Glutamatergic neuron (in vitro differentiated cells): ENCODE measurements at regions not wholly inside any gene's neighbourhood (a gene's known extent, or its start where the extent isn't known, plus 50 kb on each side); places are given as distances from the start of the nearest gene placed in this dataset.

Experiments used
- DNase-seq: peaks from one replicate; pipeline ENCODE4 v3.0.0; 2022
- H3K27ac Mint-ChIP-seq: one replicate; pipeline ENCODE4 v1.8.0; 2020; ENCODE audit warnings: mild to moderate bottlenecking, mixed read lengths, inconsistent platforms; ENCODE audit not compliant: unreplicated experiment
- H3K27me3 Mint-ChIP-seq: one replicate; pipeline ENCODE4 v1.8.0; 2020; ENCODE audit warnings: mild to moderate bottlenecking, moderate library complexity, mixed read lengths, inconsistent platforms; ENCODE audit not compliant: unreplicated experiment
- H3K36me3 Mint-ChIP-seq: one replicate; pipeline ENCODE4 v1.8.0; 2020; ENCODE audit warnings: mild to moderate bottlenecking, mixed read lengths, inconsistent platforms; ENCODE audit not compliant: unreplicated experiment
- H3K4me1 Mint-ChIP-seq: one replicate; pipeline ENCODE4 v1.8.0; 2020; ENCODE audit warnings: mild to moderate bottlenecking, low read depth, mixed read lengths, inconsistent platforms; ENCODE audit not compliant: unreplicated experiment
- H3K4me3 Mint-ChIP-seq: one replicate; pipeline ENCODE4 v1.8.0; 2020; ENCODE audit warnings: mild to moderate bottlenecking, mixed read lengths, inconsistent platforms; ENCODE audit not compliant: unreplicated experiment
- H3K9me3 Mint-ChIP-seq: one replicate; pipeline ENCODE4 v1.8.0; 2020; ENCODE audit warnings: mild to moderate bottlenecking, moderate library complexity, mixed read lengths, inconsistent platforms; ENCODE audit not compliant: unreplicated experiment
- CTCF ChIP-seq: fragments of 200-600 bp; sonication (generic); IDR thresholded peaks from one replicate; pipeline ENCODE4 v1.5.0; 2021; ENCODE audit not compliant: partially characterized antibody, unreplicated experiment

DNA sequence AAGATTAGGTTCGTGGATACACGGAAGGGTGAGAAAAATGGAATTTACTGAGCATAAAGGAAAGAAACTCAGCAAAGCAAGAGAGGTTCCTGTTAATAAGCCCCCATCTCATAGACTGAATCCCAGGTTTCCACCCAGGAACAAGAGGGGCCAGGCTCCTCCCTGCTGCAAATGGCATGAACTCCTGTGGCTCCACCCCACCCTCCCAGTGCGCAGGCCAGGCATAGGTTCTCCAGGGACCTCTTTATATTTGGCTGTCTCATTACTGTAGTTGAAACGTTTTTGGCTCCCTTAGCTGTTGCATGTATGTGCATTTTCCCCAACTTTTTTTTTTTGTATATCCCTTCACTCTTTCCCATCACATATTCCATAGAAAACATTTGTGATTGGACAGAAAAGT lies 217.8 kb upstream of the NRP1 start:
- H3K27ac Mint-ChIP-seq: no peak overlapping the region
- peaks cover 5% of the 10 kb centered on the region for H3K4me1 Mint-ChIP-seq
- no peak overlapping the region for H3K4me3 Mint-ChIP-seq
- no peak for TF ChIP-seq CTCF
- no peak for DNase-seq
- no peaks in the 10 kb centered on the region for H3K36me3 Mint-ChIP-seq
- H3K27me3 Mint-ChIP-seq: peaks cover 2% of the 10 kb centered on the region
- H3K9me3 Mint-ChIP-seq: peaks cover 2% of the 10 kb centered on the region

GRCh38 chr10:33550811-33551210 lies 216.3 kb upstream of the NRP1 start:
- Mint-ChIP-seq H3K4me3 (no peak overlapping the region), H3K36me3 (no peaks in the 10 kb centered on the region)

GRCh38 chr10:33547976-33548375 lies 213.5 kb upstream of the NRP1 start:
- no peak overlapping the region for H3K27ac Mint-ChIP-seq
- no peak overlapping the region for H3K4me3 Mint-ChIP-seq
- peaks cover 12% of the 10 kb centered on the region for H3K36me3 Mint-ChIP-seq
- H3K4me1 Mint-ChIP-seq: no peaks in the 10 kb centered on the region
- no peak for DNase-seq
- no peak for TF ChIP-seq CTCF
- no peaks in the 10 kb centered on the region for H3K27me3 Mint-ChIP-seq
- peaks cover 2% of the 10 kb centered on the region for H3K9me3 Mint-ChIP-seq

More at GRCh38 chr10:33550811-33551210, 216.3 kb upstream of the NRP1 start:
- Mint-ChIP-seq H3K27me3 (no peaks in the 10 kb centered on the region), H3K9me3 (peaks cover 2% of the 10 kb centered on the region), H3K27ac (no peak overlapping the region), H3K4me1 (no peaks in the 10 kb centered on the region)
- TF ChIP-seq CTCF: no peak
- DNase-seq: no peak

DNA sequence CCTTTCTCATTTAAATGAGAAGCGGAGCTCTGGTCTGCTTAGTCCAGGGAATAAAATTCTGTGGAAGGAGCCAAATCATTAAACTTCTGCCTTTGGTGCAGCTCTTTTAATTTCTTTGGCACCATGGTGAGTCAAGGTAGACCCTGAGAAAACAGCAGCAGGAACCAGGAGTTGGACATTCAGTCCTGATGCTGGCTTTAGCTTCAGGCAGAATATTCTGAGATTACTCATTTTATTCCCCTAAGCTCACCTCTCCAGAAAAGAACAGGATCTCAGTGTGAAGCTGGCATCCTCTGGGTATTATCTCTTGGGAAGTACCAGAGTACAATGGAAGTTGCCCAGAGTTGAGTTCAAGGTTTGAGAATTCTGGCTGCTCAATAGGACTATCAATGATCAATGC lies 211.6 kb upstream of the NRP1 start:
- no peak for TF ChIP-seq CTCF
- DNase-seq: no peak
- Mint-ChIP-seq H3K9me3 (peaks cover 2% of the 10 kb centered on the region), H3K4me3 (no peak overlapping the region), H3K27me3 (no peaks in the 10 kb centered on the region), H3K4me1 (no peaks in the 10 kb centered on the region), H3K36me3 (peaks cover 19% of the 10 kb centered on the region), H3K27ac (no peak overlapping the region)

DNA sequence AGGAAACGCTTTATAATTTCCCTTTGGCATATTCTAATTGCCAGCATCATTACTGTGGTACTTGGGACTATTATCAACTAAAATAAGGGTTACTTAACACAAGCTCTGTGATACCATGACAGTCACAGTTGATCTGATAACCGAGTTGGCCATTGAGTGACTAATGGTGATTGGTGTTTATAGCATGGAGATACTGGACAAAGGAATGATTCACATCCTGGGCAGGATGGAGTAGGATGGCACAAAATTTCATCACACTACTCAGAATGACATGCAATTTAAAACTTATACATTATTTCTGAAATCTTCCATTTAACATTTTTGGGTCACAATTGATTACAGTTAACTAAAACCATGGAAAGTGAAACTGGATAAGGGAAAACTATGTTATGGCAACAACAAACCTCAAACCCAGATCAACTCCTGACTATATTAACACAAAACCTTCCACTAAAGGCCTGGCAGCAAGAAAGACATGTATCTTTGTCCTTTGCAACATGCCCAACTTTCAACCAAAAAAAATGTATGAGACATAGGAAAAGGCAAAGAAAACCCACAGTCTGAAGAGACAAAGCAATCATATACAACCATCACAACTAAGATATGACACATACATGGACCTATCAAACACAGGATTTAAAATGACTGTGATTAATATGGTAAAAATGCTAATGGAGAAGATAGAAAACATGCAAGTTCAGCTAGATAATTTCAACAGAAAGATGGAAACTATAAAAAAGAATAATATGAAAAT lies 208.5 kb upstream of the NRP1 start:
- peaks cover 19% of the 10 kb centered on the region for H3K36me3 Mint-ChIP-seq
- no peak for DNase-seq
- TF ChIP-seq CTCF: no peak

More for the DNA sequence above, 208.5 kb upstream of the NRP1 start:
- Mint-ChIP-seq H3K27ac (no peak overlapping the region), H3K27me3 (no peaks in the 10 kb centered on the region), H3K4me3 (no peak overlapping the region), H3K9me3 (peaks cover 2% of the 10 kb centered on the region), H3K4me1 (no peaks in the 10 kb centered on the region)
